ENCODE measurements at regions not wholly inside any gene's neighbourhood (a gene's known extent, or its start where the extent isn't known, plus 50 kb on each side); places are given as distances from the start of the nearest gene placed in this dataset.

DNA sequence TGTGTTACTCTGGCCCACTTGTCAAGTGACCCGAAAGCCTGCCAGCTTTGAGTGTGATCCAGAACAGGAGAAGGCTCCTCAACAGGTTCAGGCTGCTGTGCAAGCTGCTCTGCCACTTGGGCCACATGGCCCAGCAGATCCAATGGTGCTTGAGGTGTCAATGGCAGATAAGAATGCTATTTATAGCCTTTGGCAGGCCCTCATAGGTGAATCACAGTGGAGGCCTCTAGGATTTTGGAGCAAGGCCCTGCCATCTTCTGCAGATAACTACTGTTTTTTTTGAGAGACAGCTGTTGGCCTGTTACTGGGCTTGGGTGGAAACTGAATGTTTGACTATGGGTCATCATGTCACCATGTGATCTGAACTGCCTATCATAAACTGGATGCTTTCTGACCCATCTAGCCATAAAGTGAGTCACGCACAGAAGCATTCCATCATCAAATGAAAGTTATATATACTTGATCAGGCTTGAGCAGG lies 180.8 kb downstream of the CARTPT start:
- intact Hi-C loops (cut with micrococcal nuclease): no loop called here
- H3K4me3 Mint-ChIP-seq: no peak overlapping the region
- CTCF ChIA-PET: no interaction called here
- H3K4me1 Mint-ChIP-seq (ENCODE audit: low read depth): no peaks in the 10 kb centered on the region
- no peak overlapping the region for H3K27ac Mint-ChIP-seq
- H3K36me3 Mint-ChIP-seq (ENCODE audit: low read depth): no peaks in the 10 kb centered on the region
- no peaks in the 10 kb centered on the region for H3K9me3 Mint-ChIP-seq
- no peak for DNase-seq
- H3K27me3 Mint-ChIP-seq (ENCODE audit: low read depth): peaks cover 7% of the 10 kb centered on the region

DNA sequence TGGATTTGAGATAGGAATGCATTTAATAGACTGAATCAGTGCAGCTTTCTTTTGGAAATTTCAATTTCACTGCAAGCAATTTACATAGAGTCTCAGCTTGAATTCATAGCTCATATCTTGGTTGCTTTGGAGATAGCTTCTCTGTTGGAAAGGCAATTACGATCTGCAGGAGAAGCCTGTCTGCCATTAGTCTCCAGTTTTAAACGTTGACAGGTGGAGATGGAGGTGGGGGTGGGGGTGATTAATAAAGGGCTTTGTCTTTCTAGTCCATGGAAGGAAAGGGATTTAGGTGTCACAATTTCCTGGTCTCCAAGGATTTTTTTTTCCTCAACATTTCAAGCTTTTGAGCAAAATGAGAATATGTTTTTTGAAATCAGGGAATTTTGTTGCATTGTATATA lies 184.7 kb downstream of the CARTPT start:
- intact Hi-C loops (cut with micrococcal nuclease): no loop called here
- CTCF ChIA-PET: interaction anchor here (0.6 to 1.0 kb wide), 2 partner anchors 9 to 243 kb away, joined by 3 to 5 read pairs; no protein-coding TSS in a partner anchor
- no peak for DNase-seq
- Mint-ChIP-seq H3K36me3 (ENCODE audit: low read depth) (no peaks in the 10 kb centered on the region), H3K27ac (no peak overlapping the region), H3K27me3 (ENCODE audit: low read depth) (peaks cover 13% of the 10 kb centered on the region), H3K4me1 (ENCODE audit: low read depth) (no peaks in the 10 kb centered on the region), H3K4me3 (no peak overlapping the region), H3K9me3 (no peaks in the 10 kb centered on the region)

DNA sequence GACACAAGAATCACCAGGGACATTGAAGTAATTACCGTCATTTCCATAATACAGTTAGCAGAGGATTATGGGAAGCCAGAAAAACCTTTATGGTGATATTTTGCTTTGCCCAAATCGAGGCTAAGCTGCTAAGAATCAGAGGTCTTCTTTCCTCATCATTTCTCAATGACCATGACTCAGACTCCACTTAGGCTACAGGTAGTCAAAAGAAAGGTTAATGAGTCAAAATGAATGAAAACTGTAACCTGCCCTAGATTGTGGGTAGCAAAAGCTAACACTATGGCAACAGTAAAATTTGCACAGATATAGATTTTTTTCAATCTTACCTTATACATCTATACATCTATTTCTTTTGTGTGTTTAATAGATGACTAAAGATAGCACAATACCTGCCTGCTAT lies 185.8 kb downstream of the CARTPT start:
- CTCF ChIA-PET: no interaction called here

DNA sequence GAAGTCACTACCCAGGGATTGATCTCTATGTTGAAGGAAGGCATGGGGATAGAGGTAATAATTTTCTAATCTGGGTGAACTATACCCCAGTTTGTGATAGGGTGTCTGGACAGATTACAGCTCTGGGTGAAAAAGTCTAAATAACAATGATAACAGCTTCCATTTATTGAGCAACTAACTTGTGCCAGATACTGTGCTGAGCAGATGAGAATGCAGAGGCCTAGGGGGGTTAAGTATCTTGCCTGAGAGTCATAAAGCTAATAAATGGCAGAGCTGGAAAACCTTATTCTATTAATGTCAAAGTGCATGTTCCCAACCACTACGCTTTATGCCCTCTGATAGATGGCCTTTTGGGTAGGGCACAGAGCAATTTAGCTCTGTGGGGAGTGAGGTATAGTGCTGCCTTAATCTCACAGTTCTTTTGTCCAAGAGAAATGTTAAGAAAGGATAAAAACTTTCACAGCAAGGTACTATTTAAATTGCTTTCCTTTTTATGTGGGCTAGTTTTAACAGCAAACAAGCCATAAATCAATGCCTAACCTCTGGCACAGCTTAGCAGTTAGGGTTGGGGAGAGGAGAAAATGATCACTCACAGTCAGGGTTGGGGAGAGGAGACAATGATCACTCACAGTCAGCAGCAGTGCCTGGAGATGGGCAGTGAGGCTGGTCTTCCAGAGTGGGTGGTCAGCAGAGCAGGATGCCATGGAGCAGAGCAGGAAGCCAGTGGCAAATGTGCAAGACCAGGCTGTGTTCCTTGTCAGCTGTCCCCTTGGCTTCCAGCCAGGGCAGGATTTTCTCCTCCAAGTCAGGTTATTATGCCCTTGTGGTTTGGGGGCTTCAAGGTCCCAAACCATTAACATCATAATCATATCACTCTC lies 187.0 kb downstream of the CARTPT start:
- no peak overlapping the region for H3K4me3 Mint-ChIP-seq
- H3K36me3 Mint-ChIP-seq (ENCODE audit: low read depth): no peaks in the 10 kb centered on the region
- CTCF ChIA-PET: no interaction called here
- H3K4me1 Mint-ChIP-seq (ENCODE audit: low read depth): no peaks in the 10 kb centered on the region
- peaks cover 16% of the 10 kb centered on the region for H3K27me3 Mint-ChIP-seq (ENCODE audit: low read depth)
- H3K9me3 Mint-ChIP-seq: no peaks in the 10 kb centered on the region
- no peak for DNase-seq
- intact Hi-C loops (cut with micrococcal nuclease): no loop called here
- no peak overlapping the region for H3K27ac Mint-ChIP-seq

More for the DNA sequence above, 185.8 kb downstream of the CARTPT start:
- H3K27me3 Mint-ChIP-seq (ENCODE audit: low read depth): peaks cover 13% of the 10 kb centered on the region
- no peak overlapping the region for H3K4me3 Mint-ChIP-seq
- intact Hi-C loops (cut with micrococcal nuclease): no loop called here
- DNase-seq: no peak
- H3K9me3 Mint-ChIP-seq: no peaks in the 10 kb centered on the region
- no peaks in the 10 kb centered on the region for H3K4me1 Mint-ChIP-seq (ENCODE audit: low read depth)
- no peak overlapping the region for H3K27ac Mint-ChIP-seq
- H3K36me3 Mint-ChIP-seq (ENCODE audit: low read depth): no peaks in the 10 kb centered on the region

DNA sequence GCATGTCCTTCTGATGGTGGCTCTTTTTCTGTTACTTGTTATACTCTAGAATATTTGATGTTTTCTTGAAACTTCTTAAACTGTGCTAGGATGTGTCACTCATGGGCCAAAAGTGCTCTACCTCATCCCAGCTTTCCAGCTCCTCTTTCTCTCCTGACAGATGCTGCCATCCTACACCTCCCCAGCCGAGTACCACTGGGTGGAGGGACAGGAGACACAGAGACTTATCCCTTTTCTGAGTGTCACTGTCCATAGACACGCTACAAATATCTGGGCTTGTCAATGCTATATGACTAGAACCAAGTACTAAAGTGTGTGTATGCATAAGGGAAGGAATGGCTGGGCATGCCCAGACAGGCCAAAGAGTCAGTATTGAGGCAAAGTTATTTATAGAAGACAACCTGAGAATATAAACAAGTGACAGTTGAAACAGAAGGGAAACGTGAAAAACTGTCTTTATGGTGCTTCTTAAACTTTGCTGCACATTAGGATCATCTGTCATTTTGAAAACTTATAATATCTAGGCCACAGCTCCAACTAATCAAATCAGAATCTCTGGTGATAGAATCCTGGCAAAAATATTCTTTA lies 188.0 kb downstream of the CARTPT start:
- H3K36me3 Mint-ChIP-seq (ENCODE audit: low read depth): no peaks in the 10 kb centered on the region
- no peak for DNase-seq
- CTCF ChIA-PET: no interaction called here
- intact Hi-C loops (cut with micrococcal nuclease): no loop called here
- no peak overlapping the region for H3K4me3 Mint-ChIP-seq
- H3K27ac Mint-ChIP-seq: peak overlapping the region; percentile 3
- H3K27me3 Mint-ChIP-seq (ENCODE audit: low read depth): peaks cover 18% of the 10 kb centered on the region
- no peaks in the 10 kb centered on the region for H3K9me3 Mint-ChIP-seq
- H3K4me1 Mint-ChIP-seq (ENCODE audit: low read depth): no peaks in the 10 kb centered on the region

DNA sequence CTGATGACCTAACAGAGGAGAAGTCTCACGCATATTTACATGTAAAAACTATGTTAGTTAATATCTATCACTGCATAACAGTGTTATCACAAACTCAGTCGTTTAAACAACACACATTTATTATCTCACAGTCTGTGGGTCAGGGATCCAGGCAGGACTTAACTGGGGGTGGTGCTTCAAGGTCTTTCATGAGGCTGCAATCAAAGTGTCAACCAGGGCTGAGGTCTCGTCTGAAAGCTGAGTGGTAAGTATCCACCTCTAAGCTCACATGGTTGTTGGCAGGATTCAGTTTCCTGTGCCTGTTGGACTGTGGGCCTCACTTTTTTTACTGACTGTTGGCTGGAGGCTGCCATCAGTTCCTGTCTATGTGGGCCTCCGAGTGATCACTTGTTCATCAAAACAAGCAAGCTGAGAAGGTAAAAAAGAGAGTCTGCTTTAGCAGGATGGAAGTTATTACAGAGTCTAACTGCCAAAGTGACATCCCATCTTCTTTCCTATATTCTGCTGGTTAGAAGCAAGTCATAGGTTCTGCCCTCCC lies 188.6 kb downstream of the CARTPT start:
- DNase-seq: no peak
- Mint-ChIP-seq H3K9me3 (no peaks in the 10 kb centered on the region), H3K27ac (no peak overlapping the region), H3K4me1 (ENCODE audit: low read depth) (no peaks in the 10 kb centered on the region), H3K27me3 (ENCODE audit: low read depth) (peaks cover 18% of the 10 kb centered on the region), H3K4me3 (no peak overlapping the region), H3K36me3 (ENCODE audit: low read depth) (no peaks in the 10 kb centered on the region)
- intact Hi-C loops (cut with micrococcal nuclease): no loop called here
- CTCF ChIA-PET: no interaction called here

DNA sequence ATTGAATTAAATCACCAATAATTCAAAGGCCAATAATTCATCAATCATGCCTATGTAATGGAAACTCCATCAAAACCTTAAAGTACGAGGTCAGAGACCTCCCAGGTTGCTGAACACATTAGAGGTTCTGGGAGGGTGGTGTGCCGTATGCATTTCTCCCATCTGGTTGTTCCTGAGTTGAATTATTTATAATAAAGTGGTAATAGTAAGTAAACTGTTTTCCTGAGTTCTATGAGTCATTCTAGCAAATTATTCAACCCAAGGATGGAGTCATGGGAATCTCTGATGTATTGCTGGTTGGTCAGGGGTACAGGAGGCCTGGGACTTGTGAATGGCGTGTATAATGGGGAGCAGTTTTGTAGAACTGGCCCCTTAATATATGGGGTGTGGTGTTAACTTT lies 191.7 kb downstream of the CARTPT start:
- no peak for DNase-seq
- no peaks in the 10 kb centered on the region for H3K4me1 Mint-ChIP-seq (ENCODE audit: low read depth)
- no peaks in the 10 kb centered on the region for H3K9me3 Mint-ChIP-seq
- intact Hi-C loops (cut with micrococcal nuclease): no loop called here
- H3K36me3 Mint-ChIP-seq (ENCODE audit: low read depth): no peaks in the 10 kb centered on the region
- H3K4me3 Mint-ChIP-seq: no peak overlapping the region
- H3K27me3 Mint-ChIP-seq (ENCODE audit: low read depth): peaks cover 22% of the 10 kb centered on the region
- CTCF ChIA-PET: no interaction called here
- H3K27ac Mint-ChIP-seq: no peak overlapping the region

DNA sequence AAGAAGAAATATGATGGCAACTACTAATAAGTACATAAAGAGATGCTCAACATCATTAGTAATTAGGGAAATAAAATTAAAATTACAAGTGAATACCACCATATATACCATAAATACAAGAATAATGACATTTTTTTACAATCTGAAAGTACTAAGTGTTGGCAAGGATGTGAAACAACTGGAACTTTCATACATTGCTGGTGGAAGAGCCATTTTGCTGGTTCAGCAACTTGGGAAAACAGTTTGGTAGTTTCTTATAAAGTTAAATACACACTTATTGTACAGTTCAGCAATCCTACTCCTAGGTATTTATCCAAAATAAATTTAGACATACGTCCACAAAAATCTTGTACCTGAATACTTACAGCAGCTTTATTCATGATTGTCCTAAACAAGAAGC lies 192.9 kb downstream of the CARTPT start:
- intact Hi-C loops (cut with micrococcal nuclease): no loop called here
- H3K36me3 Mint-ChIP-seq (ENCODE audit: low read depth): no peaks in the 10 kb centered on the region

DNA sequence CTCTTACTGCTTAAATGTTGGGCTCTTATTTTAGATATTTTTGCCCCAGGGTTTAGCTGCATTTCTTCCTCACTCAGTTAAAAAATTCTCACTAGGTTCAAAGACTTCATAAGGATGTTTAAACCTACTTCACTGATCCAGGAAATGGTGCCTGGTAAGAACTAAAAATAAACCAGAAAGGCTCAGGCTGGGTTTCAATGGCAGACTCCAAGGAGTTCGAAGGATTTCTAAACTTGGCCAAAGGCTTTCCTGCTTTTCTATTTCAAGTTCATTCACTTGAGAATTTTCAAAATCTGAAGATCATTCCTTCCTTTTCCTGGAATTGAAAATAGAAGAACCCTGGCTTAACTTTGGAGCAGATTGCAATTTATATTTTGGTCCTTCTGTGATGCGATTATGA lies 193.0 kb upstream of the MAP1B start:
- peaks cover 19% of the 10 kb centered on the region for H3K27me3 Mint-ChIP-seq (ENCODE audit: low read depth)
- H3K36me3 Mint-ChIP-seq (ENCODE audit: low read depth): no peaks in the 10 kb centered on the region

More for the DNA sequence above, 192.9 kb downstream of the CARTPT start:
- no peak for DNase-seq
- H3K27me3 Mint-ChIP-seq (ENCODE audit: low read depth): peaks cover 24% of the 10 kb centered on the region
- no peak overlapping the region for H3K4me3 Mint-ChIP-seq
- no peaks in the 10 kb centered on the region for H3K4me1 Mint-ChIP-seq (ENCODE audit: low read depth)
- no peak overlapping the region for H3K27ac Mint-ChIP-seq
- no peaks in the 10 kb centered on the region for H3K9me3 Mint-ChIP-seq
- CTCF ChIA-PET: no interaction called here

DNA sequence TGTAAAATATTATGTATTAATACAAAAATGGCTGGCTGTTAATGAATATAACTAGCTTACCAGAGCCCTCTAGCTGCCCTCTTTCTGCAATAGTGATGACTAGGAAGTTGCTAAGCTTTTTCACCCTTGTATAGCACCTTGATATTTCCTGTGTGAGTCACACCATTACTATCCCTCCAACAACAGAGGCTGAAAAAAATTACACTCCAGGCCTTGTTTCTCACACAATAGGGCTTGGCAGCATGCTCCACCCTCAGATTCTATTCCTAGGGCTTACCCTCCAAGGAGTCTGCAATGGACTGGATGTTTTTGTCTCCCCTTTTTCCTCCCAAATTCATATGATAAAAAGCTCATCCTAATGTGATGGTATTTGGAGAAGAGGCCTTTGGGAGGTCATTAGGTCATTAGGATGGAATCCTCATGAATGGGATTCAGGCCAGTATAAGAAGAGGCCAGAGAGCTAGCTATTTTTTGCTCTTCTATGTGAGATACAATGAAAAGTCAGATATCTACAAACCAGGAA lies 184.6 kb upstream of the MAP1B start:
- Mint-ChIP-seq H3K27me3 (ENCODE audit: low read depth) (peaks cover 6% of the 10 kb centered on the region), H3K4me3 (no peak overlapping the region), H3K4me1 (ENCODE audit: low read depth) (no peaks in the 10 kb centered on the region), H3K9me3 (peaks cover 7% of the 10 kb centered on the region), H3K36me3 (ENCODE audit: low read depth) (no peaks in the 10 kb centered on the region), H3K27ac (no peak overlapping the region)
- CTCF ChIA-PET: no interaction called here
- intact Hi-C loops (cut with micrococcal nuclease): loop anchor here (5.0 kb wide), 1 partner anchor 140 kb away; no protein-coding TSS in a partner anchor
- DNase-seq: no peak

More for the DNA sequence above, 193.0 kb upstream of the MAP1B start:
- Mint-ChIP-seq H3K9me3 (no peaks in the 10 kb centered on the region), H3K27ac (no peak overlapping the region), H3K4me3 (no peak overlapping the region), H3K4me1 (ENCODE audit: low read depth) (no peaks in the 10 kb centered on the region)
- intact Hi-C loops (cut with micrococcal nuclease): no loop called here
- DNase-seq: no peak
- CTCF ChIA-PET: no interaction called here

DNA sequence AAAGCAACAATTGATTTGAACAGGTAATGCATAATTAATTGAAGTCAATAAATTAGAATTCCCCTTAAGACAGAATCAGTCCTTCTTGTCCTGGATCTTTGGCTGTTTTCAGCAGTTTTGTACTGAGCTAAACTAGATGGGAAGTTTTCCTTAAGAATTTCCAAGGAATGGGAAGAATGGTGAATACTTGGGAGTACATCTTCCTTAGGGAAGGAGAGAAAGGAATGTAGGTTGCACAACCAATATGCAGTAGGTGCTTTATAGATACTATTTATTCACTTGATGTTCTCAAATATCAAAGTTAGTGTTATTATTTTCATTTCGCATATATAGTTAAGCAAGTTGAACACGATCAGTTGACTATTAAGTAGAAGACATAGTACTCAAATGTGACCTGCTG lies 183.5 kb upstream of the MAP1B start:
- no peak for DNase-seq
- peaks cover 11% of the 10 kb centered on the region for H3K9me3 Mint-ChIP-seq
- H3K27ac Mint-ChIP-seq: no peak overlapping the region
- CTCF ChIA-PET: no interaction called here
- no peak overlapping the region for H3K4me3 Mint-ChIP-seq
- intact Hi-C loops (cut with micrococcal nuclease): loop anchor here (5.0 kb wide), 1 partner anchor 141 kb away; no protein-coding TSS in a partner anchor
- no peaks in the 10 kb centered on the region for H3K4me1 Mint-ChIP-seq (ENCODE audit: low read depth)
- no peaks in the 10 kb centered on the region for H3K36me3 Mint-ChIP-seq (ENCODE audit: low read depth)
- peaks cover 8% of the 10 kb centered on the region for H3K27me3 Mint-ChIP-seq (ENCODE audit: low read depth)

DNA sequence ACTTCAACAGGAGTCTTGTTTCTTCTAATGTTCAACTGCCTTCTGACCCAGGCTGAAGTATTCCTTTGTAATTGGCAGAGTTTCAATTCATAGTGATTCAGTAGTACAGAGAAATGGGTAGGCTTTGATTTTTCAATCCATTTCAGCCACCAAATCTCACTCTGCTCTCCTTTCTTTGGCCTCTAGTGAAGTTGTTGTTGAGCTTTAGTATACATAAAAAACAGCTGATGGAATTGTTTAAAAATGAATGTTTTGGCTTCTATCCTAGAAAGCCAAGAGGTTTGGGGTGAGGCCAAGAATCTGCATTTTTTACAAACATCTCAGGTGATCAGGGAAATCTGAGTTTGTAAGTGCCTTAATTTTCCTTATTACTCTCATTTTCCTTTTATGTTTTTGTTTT lies 182.9 kb upstream of the MAP1B start:
- intact Hi-C loops (cut with micrococcal nuclease): loop anchor here (5.0 kb wide), 1 partner anchor 142 kb away; no protein-coding TSS in a partner anchor
- CTCF ChIA-PET: no interaction called here
- no peak overlapping the region for H3K4me3 Mint-ChIP-seq
- no peaks in the 10 kb centered on the region for H3K4me1 Mint-ChIP-seq (ENCODE audit: low read depth)
- no peak for DNase-seq
- peaks cover 8% of the 10 kb centered on the region for H3K27me3 Mint-ChIP-seq (ENCODE audit: low read depth)
- H3K27ac Mint-ChIP-seq: no peak overlapping the region
- no peaks in the 10 kb centered on the region for H3K36me3 Mint-ChIP-seq (ENCODE audit: low read depth)
- H3K9me3 Mint-ChIP-seq: peaks cover 11% of the 10 kb centered on the region
